ENCODE measurements at regions not wholly inside any gene's neighbourhood (a gene's known extent, or its start where the extent isn't known, plus 50 kb on each side); places are given as distances from the start of the nearest gene placed in this dataset.

DNA sequence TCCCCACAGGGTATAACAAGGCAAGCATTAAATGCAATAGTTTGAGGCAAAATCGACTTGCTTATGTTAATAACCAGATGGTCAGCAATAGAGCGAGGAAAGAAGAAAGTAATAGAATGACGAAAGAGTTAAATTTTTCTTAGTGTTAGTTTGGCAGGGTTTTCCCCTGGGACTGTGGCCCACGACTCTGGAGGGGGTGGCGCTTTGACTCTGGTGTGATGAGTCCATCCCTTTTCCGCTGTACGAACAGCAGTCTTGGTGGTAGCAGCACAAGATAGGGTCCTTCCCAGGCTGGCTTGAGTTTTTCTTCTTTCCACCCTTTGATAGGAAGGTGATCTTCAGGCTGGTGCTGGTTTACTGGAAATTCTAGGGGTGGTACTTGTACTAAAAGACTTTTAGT, 69.2 kb upstream of the GMDS start:
- TF ChIP-seq, protein P1, sequence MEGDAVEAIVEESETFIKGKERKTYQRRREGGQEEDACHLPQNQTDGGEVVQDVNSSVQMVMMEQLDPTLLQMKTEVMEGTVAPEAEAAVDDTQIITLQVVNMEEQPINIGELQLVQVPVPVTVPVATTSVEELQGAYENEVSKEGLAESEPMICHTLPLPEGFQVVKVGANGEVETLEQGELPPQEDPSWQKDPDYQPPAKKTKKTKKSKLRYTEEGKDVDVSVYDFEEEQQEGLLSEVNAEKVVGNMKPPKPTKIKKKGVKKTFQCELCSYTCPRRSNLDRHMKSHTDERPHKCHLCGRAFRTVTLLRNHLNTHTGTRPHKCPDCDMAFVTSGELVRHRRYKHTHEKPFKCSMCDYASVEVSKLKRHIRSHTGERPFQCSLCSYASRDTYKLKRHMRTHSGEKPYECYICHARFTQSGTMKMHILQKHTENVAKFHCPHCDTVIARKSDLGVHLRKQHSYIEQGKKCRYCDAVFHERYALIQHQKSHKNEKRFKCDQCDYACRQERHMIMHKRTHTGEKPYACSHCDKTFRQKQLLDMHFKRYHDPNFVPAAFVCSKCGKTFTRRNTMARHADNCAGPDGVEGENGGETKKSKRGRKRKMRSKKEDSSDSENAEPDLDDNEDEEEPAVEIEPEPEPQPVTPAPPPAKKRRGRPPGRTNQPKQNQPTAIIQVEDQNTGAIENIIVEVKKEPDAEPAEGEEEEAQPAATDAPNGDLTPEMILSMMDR (IDR thresholded peaks at IDR 0.05; ENCODE audit: low read length), result no peak
- TF ChIP-seq EZH2 (IDR thresholded peaks at IDR 0.05; ENCODE audit: borderline replicate concordance, low read length), result no peak

DNA sequence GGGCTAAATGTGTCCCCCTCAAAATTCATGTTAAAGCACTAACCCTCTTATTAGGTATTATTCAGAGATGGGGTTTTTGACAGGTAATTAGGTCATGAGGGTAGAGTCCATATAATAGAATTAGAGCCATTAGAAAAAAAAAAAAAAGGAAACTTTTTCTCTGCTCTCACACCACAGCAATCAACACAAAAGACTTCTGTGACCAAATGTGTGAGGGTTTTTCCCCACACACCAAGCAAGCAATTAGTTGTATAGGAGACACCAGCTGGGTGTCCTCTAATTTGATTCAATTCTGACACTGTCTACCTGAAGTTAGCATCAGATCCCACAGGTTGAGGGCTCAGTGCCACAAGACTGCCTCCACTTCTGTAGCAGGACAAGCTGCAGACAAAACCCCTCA, 64.6 kb upstream of the GMDS start:
- no peaks in the 10 kb centered on the region for H3K4me1 ChIP-seq (ENCODE audit: insufficient read depth, low read length, severe bottlenecking)
- H2AFZ ChIP-seq (ENCODE audit: low read length), result no peak overlapping the region
- H3K4me3 ChIP-seq (ENCODE audit: low read depth, low read length, poor library complexity, severe bottlenecking), result no peak overlapping the region
- H3K79me2 ChIP-seq (ENCODE audit: insufficient read depth, low read length), result no peaks in the 10 kb centered on the region
- TF ChIP-seq, protein P1 (IDR thresholded peaks at IDR 0.05; ENCODE audit: low read length), result no peak
- TF ChIP-seq EZH2 (IDR thresholded peaks at IDR 0.05; ENCODE audit: borderline replicate concordance, low read length), result no peak
- no peaks in the 10 kb centered on the region for H4K20me1 ChIP-seq (ENCODE audit: insufficient read depth, low read length)
- H3K27me3 ChIP-seq (ENCODE audit: insufficient read depth, low read length), result no peaks in the 10 kb centered on the region
- H3K9me2 ChIP-seq (ENCODE audit: low read depth, low read length), result no peaks in the 10 kb centered on the region
- H3K9ac ChIP-seq (ENCODE audit: low read length), result no peak overlapping the region
- no peaks in the 10 kb centered on the region for H3F3A ChIP-seq (ENCODE audit: insufficient read depth, low read length)
- no peaks in the 10 kb centered on the region for H3K36me3 ChIP-seq (ENCODE audit: insufficient read depth, low read length)
- H3K4me2 ChIP-seq (ENCODE audit: low read length), result no peak overlapping the region
- H3K27ac ChIP-seq (ENCODE audit: low read depth, low read length, poor library complexity, severe bottlenecking), result no peak overlapping the region
- H3K9me3 ChIP-seq (ENCODE audit: low read length), result no peaks in the 10 kb centered on the region

More for the DNA sequence above, 69.2 kb upstream of the GMDS start:
- Histone ChIP-seq H3K4me1 (ENCODE audit: insufficient read depth, low read length, severe bottlenecking) (no peaks in the 10 kb centered on the region), H3K4me2 (ENCODE audit: low read length) (no peak overlapping the region), H3K36me3 (ENCODE audit: insufficient read depth, low read length) (no peaks in the 10 kb centered on the region), H3K4me3 (ENCODE audit: low read depth, low read length, poor library complexity, severe bottlenecking) (no peak overlapping the region), H3K9me3 (ENCODE audit: low read length) (no peaks in the 10 kb centered on the region), H3K79me2 (ENCODE audit: insufficient read depth, low read length) (no peaks in the 10 kb centered on the region), H3K9me2 (ENCODE audit: low read depth, low read length) (no peaks in the 10 kb centered on the region), H3K27me3 (ENCODE audit: insufficient read depth, low read length) (no peaks in the 10 kb centered on the region), H3K27ac (ENCODE audit: low read depth, low read length, poor library complexity, severe bottlenecking) (no peak overlapping the region), H3K9ac (ENCODE audit: low read length) (no peak overlapping the region), H4K20me1 (ENCODE audit: insufficient read depth, low read length) (no peaks in the 10 kb centered on the region), H3F3A (ENCODE audit: insufficient read depth, low read length) (no peaks in the 10 kb centered on the region), H2AFZ (ENCODE audit: low read length) (no peak overlapping the region)

DNA sequence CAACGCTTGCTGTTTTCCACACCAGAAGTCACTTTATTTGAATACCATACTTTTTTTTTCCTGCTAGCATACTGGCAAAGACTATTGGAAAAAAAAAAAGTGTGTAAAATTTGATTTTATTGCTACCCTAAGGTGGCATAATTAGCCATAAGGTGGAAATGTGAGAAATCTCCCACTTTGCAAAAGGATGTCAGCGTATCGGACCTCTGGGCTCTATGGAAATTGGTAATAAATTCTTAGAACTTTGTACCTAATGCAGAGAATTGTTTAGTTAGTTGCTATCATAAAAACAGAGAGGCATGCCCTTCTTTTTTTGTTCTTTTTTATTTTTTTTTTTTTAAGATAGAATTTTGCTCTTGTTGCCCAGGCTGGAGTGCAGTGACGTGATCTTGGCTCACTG, 63.7 kb upstream of the GMDS start:
- no peak overlapping the region for H3K4me3 ChIP-seq (ENCODE audit: low read depth, low read length, poor library complexity, severe bottlenecking)

More for the DNA sequence above, 63.7 kb upstream of the GMDS start:
- H3K36me3 ChIP-seq (ENCODE audit: insufficient read depth, low read length), result no peaks in the 10 kb centered on the region
- no peak overlapping the region for H2AFZ ChIP-seq (ENCODE audit: low read length)
- no peak for TF ChIP-seq EZH2 (IDR thresholded peaks at IDR 0.05; ENCODE audit: borderline replicate concordance, low read length)
- TF ChIP-seq, protein P1 (IDR thresholded peaks at IDR 0.05; ENCODE audit: low read length), result no peak
- H3K9me2 ChIP-seq (ENCODE audit: low read depth, low read length), result no peaks in the 10 kb centered on the region
- no peak overlapping the region for H3K9ac ChIP-seq (ENCODE audit: low read length)
- no peaks in the 10 kb centered on the region for H3F3A ChIP-seq (ENCODE audit: insufficient read depth, low read length)
- no peaks in the 10 kb centered on the region for H3K4me1 ChIP-seq (ENCODE audit: insufficient read depth, low read length, severe bottlenecking)
- no peak overlapping the region for H3K4me2 ChIP-seq (ENCODE audit: low read length)
- H3K27me3 ChIP-seq (ENCODE audit: insufficient read depth, low read length), result no peaks in the 10 kb centered on the region
- H3K27ac ChIP-seq (ENCODE audit: low read depth, low read length, poor library complexity, severe bottlenecking), result no peak overlapping the region
- no peaks in the 10 kb centered on the region for H3K9me3 ChIP-seq (ENCODE audit: low read length)
- H4K20me1 ChIP-seq (ENCODE audit: insufficient read depth, low read length), result no peaks in the 10 kb centered on the region
- H3K79me2 ChIP-seq (ENCODE audit: insufficient read depth, low read length), result no peaks in the 10 kb centered on the region

Measured in OCI-LY1 (cell line).